A204.1 (cell line): ENCODE measurements at regions not wholly inside any gene's neighbourhood (a gene's known extent, or its start where the extent isn't known, plus 50 kb on each side); places are given as distances from the start of the nearest gene placed in this dataset.
A peak's percentile ranks its signal among the peaks of the same experiment; 100 is the strongest.

Experiments used
- FAIRE-seq: peaks from 2 replicates; lab custom pipeline; 2012; peaks lifted over from hg19 to GRCh38; lab: Jason Lieb, UNC

DNA sequence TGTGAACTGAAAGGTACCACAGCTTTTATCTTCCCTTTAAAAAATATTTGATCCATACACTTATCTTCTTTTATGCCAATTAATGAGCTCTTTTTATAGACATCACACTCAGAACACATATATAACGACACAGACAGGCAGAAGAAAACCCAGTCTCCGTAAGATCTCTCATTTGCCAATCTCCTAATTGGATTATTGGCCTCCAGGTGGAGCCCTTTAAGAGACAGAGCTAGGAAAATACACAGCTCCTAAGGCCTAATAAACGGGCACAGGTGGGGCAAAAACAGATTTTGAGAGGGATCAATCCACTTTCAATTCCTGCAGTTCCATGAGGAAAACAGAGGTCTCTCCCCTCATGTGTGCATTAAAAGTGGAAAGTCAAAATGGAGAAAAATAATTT lies 1495.4 kb downstream of the RPA4 start:
- no peak for FAIRE-seq

DNA sequence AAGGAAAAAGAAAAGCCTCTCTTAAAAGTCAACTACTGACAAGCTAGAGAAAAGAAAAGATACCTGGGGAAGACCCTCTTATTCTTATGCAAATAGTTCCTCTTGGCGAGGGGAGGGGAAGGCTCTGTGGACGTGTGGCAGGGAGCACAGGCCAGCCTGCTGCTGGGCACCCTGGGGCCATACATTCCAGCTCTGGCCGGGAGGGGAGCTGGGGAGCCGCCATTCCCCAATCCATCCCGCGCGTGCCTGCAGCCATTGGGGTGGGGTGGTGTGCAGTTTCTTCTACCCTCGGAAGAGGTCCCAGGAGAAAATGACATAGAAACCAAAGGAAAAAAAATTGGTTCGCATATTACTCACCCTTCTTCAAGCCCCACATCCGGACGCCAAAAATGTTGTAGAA lies 1496.4 kb downstream of the RPA4 start:
- no peak for FAIRE-seq

DNA sequence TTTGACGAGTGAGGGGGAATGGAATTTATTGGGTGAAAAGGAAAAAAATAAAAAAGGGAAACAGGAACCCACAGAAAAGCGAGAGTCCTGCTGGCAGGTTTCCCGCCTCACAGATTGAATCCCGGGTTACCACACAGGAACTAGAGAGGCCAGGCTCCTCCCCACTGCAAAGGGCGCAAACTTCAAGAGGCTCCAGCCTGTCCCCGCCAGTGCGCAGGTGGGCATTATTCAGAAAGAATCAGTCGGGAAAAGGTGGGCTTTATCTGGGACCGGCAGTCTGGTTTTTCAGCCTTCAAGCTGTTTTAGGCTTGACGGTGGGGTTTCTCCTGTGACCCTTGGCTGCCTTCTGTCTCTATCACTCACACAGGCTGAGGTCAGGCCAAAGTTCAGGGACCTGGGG lies 1496.8 kb downstream of the RPA4 start:
- FAIRE-seq = no peak

- no peak for FAIRE-seq
These were observed 1514.8 kb downstream of the RPA4 start for GRCh38 chrX:98398542-98398941.

DNA sequence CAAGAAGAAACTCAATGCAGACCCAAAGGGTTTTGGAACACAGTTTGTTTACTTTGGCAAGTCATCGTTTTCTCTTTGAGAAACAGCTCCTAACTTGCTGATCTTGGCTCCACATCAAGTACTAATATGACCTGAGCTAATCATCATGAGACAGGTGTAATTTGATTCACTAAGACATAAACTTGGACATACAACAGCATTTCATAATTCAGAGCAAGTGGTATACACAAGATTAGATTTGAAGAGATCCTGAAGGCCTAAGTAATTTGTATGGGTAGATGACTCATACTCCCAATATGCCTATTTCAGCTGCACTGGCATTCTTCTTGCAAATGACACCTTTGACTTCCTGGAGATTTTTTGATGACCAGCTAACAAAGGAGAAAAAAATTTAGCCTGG lies 1521.7 kb downstream of the RPA4 start:
- FAIRE-seq = no peak

GRCh38 chrX:98407584-98407983 lies 1523.9 kb downstream of the RPA4 start:
- no peak for FAIRE-seq

- FAIRE-seq = no peak
These were observed 1526.2 kb downstream of the RPA4 start for GRCh38 chrX:98409867-98410266.

DNA sequence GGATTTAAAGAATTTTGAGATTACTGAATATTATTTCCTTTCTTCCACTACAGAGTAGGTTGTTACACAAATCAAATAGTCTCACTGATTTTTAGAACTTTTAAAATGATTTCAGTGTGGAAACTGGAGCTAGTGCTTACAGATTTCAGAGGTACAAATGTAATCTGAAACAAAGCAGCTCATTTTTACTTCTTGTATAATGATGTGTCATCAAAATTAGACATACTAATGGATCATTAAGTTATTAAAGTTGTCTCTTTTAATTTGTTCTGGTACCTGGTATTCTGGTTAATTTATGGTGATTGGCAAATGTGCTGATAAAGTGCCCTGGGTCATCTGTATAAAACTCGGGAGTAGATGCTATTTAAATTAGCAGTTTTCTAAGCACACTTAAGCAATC lies 1528.3 kb downstream of the RPA4 start:
- no peak for FAIRE-seq

GRCh38 chrX:98422536-98422935 lies 1538.8 kb downstream of the RPA4 start:
- no peak for FAIRE-seq

DNA sequence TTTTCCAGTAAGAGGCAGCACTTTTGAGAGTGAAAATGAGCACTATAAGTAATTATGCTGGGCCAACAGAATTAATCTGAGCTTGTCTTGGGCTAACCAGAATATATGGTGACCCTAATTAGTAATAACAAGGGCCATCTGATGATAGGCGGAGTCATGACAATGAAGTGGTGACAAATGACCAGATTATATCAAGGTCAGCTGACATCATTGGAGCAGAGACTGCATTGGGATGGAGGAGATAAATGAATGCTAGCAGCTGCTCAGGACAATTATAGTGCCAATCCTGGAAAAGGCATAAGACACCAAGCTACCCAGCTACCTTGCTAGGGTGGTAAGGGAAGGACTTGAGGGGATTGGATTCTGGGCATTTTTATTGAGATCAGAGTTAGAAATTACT lies 1548.7 kb downstream of the RPA4 start:
- no peak for FAIRE-seq

- no peak for FAIRE-seq
These were observed 1564.8 kb downstream of the RPA4 start for GRCh38 chrX:98448524-98448923.

- no peak for FAIRE-seq
These were observed 1568.7 kb downstream of the RPA4 start for GRCh38 chrX:98452456-98452855.

DNA sequence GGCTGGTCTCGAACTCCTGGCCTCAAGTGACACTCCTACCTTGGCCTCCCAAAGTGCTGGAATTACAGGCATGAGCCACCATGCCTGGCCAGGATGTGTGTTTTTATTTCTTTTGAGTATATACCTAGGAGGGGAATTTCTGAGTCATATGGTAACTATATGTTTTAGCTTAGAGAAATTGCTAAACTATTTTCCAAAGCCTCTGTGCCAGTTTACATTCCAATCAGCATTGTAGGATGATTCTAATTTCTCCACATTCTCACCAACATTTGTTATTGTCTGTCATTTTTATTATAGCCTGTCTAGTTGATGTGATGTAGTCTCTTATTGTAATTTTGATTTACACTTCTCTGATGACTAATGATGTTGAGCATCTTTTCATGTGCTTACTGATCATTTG lies 1576.0 kb downstream of the RPA4 start:
- FAIRE-seq = no peak

DNA sequence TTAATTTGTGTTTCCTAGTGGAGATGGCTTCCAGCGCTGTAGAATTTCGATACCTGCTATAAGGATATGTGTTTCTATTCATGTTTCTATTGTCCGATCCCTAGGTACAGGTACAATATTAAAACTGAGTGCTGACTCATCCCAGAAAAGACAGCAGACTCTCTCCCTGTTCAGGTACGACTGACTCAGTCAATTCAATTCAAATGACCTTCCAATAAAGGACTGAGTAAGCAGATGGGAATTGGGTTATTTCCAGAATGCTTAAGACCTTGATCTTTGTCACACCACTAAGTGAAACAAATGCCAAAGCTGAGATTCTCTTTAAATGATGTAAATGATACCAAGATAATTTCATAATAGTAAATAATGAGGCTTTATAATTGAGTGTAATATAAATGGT lies 1596.9 kb downstream of the RPA4 start:
- FAIRE-seq = no peak

GRCh38 chrX:98481636-98482035 lies 1597.9 kb downstream of the RPA4 start:
- FAIRE-seq = no peak

DNA sequence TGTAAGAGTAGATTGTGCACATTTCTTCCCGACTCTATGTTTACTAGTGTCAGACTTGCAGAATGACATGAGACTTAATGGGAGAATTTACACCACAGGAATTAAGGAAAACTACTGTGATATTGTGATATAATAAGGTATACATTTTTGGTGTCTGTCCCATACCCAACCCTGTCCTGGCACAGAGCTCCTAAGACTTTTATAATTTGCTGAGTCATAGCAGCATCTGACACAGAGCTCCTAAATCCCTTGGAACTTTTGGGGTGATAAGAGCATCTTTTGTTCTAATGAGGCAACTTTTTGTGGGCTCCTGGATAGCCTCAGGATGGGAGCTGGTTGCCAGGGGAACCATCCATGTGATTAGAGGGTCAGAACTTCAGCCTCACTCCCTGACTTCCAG lies 1607.0 kb downstream of the RPA4 start:
- no peak for FAIRE-seq

GRCh38 chrX:98501426-98501825 lies 1617.7 kb downstream of the RPA4 start:
- no peak for FAIRE-seq

DNA sequence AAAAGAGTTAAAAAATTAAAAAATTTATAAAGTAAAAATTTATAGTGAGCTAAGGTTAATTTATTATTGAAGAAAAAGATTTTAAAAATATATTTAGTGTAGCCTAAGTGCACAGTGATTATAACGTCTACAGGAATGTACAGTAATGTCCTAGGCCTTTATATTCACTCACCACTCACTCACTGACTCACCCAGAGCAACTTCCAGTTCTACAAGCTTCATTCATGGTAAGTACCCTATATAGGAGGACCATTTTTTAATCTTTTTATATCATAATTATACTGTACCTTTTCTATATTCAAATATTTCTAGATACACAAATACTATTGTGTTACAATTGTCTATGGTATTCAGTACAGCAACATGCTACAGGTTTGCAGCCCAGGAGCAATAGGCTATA lies 1623.2 kb downstream of the RPA4 start:
- FAIRE-seq = no peak

DNA sequence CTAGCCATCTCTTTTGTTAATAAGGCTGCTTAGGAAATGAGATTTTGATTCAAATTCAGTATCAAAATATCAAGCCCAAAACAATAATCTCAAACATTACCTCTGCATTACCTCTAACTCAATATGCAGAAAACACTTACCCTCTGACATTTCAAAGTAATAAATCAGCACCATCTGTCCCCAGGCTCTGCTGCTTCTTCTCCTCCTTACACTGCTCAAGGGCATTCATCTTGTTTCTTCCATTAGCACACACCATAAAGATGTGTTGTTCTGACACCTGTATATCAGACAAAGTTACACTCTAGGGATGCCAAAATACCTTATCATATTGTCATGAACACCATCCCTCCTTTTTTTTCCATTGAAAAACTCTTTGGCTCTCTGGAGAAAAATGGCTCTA lies 1630.3 kb downstream of the RPA4 start:
- no peak for FAIRE-seq

- peak; percentile 64 for FAIRE-seq
These were observed 1632.4 kb downstream of the RPA4 start for GRCh38 chrX:98516120-98516519.

- no peak for FAIRE-seq
These were observed 1639.3 kb downstream of the RPA4 start for GRCh38 chrX:98523026-98523425.

GRCh38 chrX:98523521-98523920 lies 1639.8 kb downstream of the RPA4 start:
- FAIRE-seq = no peak

DNA sequence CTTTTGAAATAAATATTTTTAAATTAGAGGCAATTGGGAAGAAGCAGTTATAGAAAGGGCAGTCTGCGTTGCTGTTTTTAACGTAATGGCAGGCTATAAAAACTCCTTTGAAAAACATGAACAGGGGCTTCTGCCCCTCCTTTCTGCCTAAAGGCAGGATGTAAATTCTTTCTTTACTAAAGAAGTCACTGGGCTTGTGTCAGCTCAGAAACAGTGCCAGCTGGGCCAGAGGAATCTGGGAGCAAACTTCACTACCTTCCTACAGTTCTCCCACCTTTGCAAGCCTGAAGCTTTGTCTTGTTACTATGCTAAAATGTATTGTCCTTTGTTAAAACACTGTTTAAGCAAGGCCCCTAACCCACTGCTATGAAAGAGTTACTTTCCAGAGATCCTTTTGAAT lies 1664.8 kb downstream of the RPA4 start:
- FAIRE-seq = no peak

DNA sequence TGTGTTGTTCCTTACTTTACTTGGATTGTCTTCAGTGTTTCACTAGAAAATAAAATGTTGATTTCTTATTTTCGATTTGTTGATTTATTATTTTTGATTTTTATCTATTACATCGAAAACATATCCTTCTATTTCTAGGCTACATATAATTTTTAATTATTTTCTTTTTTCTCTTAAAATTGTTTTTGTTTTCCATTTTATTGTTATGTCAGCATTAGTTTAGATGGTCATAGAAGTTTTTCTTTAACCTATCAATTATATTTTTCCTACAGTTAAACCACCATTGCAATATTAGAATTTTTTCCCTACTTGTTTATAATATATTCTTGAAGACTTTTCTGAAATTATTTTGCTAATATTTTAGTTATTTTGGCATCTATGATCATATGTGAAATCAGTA lies 1685.1 kb downstream of the RPA4 start:
- peak; percentile 85 for FAIRE-seq

DNA sequence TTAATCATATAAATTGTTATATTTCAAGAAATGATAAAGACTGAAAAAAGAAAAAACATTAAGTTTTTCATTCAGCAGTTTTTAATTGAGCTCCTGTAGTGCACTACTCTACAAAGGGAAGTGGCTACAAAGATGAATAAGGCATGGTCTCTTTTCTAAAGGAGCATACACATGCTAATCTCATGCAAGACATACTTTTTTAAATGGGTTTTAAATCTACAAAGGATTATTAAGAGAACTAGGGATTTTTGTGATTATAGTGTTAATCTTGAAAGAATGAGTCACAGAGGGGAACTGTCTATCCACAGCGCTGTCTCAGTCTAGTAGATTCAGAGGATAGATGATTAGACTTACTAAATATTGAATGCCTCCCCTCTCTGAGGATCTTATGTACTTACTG lies 1722.2 kb downstream of the RPA4 start:
- no peak for FAIRE-seq

DNA sequence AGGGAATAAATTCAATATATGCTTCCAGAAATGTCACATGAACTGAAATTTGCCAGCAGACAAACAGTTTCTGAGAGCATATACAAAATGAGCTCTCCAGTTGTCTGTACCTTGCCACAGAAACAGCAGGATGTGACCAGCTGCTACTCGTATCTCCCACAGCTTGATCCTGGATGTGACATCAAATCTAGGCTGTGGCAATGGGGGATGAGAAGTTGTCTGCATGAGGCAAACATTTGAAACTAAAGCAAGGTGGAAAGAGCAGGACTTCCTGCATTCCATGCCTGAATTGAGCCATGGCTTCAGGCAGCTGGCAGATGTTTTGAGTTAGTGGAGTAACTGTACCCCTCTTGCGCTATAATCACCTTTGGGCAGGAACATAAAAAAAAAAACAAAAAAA lies 1724.0 kb downstream of the RPA4 start:
- no peak for FAIRE-seq
